Smooth muscle cell (in vitro differentiated cells): ENCODE measurements at regions not wholly inside any gene's neighbourhood (a gene's known extent, or its start where the extent isn't known, plus 50 kb on each side); places are given as distances from the start of the nearest gene placed in this dataset.

Source experiments
- DNase-seq: peaks from one replicate; lab custom pipeline; 2025; ENCODE audit not compliant: unreplicated experiment; lab: John Stamatoyannopoulos, UW
- H2AFZ ChIP-seq: fragments of 200-600 bp; sonication (generic); 2 replicates; pipeline ENCODE4 v1.6.0; 2016; ENCODE audit warnings: antibody characterized with exemption, low read depth, mild to moderate bottlenecking
- H3F3A ChIP-seq: fragments of 200-600 bp; sonication (generic); 2 replicates; pipeline ENCODE4 v1.6.0; 2017; ENCODE audit warnings: antibody characterized with exemption, low read depth
- H3K27ac ChIP-seq: fragments of 200-600 bp; sonication (generic); 2 replicates; pipeline ENCODE4 v1.5.1; 2016; ENCODE audit warnings: low read depth, mild to moderate bottlenecking
- H3K27me3 ChIP-seq: fragments of 200-600 bp; sonication (generic); 2 replicates; pipeline ENCODE4 v1.6.1; 2016; ENCODE audit warnings: low read depth, mild to moderate bottlenecking
- H3K36me3 ChIP-seq: fragments of 200-600 bp; sonication (generic); 2 replicates; pipeline ENCODE4 v1.5.1; 2016; ENCODE audit warnings: low read depth
- H3K4me1 ChIP-seq: fragments of 200-600 bp; sonication (generic); 2 replicates; pipeline ENCODE4 v1.5.1; 2016; ENCODE audit warnings: low read depth
- H3K4me2 ChIP-seq: fragments of 200-600 bp; sonication (generic); 2 replicates; pipeline ENCODE4 v1.6.0; 2016; ENCODE audit warnings: mild to moderate bottlenecking
- H3K4me3 ChIP-seq: fragments of 200-600 bp; sonication (generic); 2 replicates; pipeline ENCODE4 v1.5.1; 2016; ENCODE audit warnings: mild to moderate bottlenecking
- H3K79me2 ChIP-seq: fragments of 200-600 bp; sonication (generic); 2 replicates; pipeline ENCODE4 v1.6.0; 2016; ENCODE audit warnings: low read depth, mild to moderate bottlenecking
- H3K9ac ChIP-seq: fragments of 200-600 bp; sonication (generic); 2 replicates; pipeline ENCODE4 v1.6.0; 2016; ENCODE audit warnings: low read depth
- H3K9me3 ChIP-seq: fragments of 200-600 bp; sonication (generic); replicated peaks from 2 replicates; pipeline ENCODE4 v1.5.1; 2016; ENCODE audit warnings: low read depth
- H4K20me1 ChIP-seq: fragments of 200-600 bp; sonication (generic); 2 replicates; pipeline ENCODE4 v1.6.0; 2016; ENCODE audit warnings: low read depth
- CTCF ChIP-seq: fragments of 200-600 bp; sonication (generic); IDR thresholded peaks from 2 replicates; pipeline ENCODE4 v1.5.1; 2017; ENCODE audit warnings: borderline replicate concordance, mild to moderate bottlenecking, antibody characterized with exemption; ENCODE audit not compliant: insufficient read depth, poor library complexity, severe bottlenecking
- WGBS: methylation state at CpG from one replicate; pipeline ENCODE4 v1.1.7; 2016; ENCODE audit warnings: low lambda C conversion rate; 5-methylcytosine and 5-hydroxymethylcytosine counted together

GRCh38 chr13:104074326-104074725 lies 1008.1 kb upstream of the SLC10A2 start:
- Histone ChIP-seq H3K27ac (no peak overlapping the region), H3K4me1 (no peaks in the 10 kb centered on the region), H3K4me2 (no peak overlapping the region), H3K9me3 (peaks cover 5% of the 10 kb centered on the region), H2AFZ (no peak overlapping the region), H3K36me3 (no peaks in the 10 kb centered on the region), H4K20me1 (no peaks in the 10 kb centered on the region), H3K27me3 (no peaks in the 10 kb centered on the region), H3K79me2 (no peaks in the 10 kb centered on the region), H3F3A (no peaks in the 10 kb centered on the region), H3K4me3 (no peak overlapping the region), H3K9ac (no peak overlapping the region)
- TF ChIP-seq CTCF = no peak
- DNase-seq = no peak
- 88% methylated on average over 2 of the region's 2 CpGs for WGBS

- Histone ChIP-seq H3K9ac (no peak overlapping the region), H3K36me3 (no peaks in the 10 kb centered on the region), H3K4me3 (no peak overlapping the region), H2AFZ (no peak overlapping the region), H3K79me2 (no peaks in the 10 kb centered on the region), H3K4me2 (no peak overlapping the region), H3K4me1 (no peaks in the 10 kb centered on the region), H3F3A (no peaks in the 10 kb centered on the region), H4K20me1 (no peaks in the 10 kb centered on the region), H3K9me3 (no peaks in the 10 kb centered on the region), H3K27ac (no peak overlapping the region), H3K27me3 (no peaks in the 10 kb centered on the region)
- WGBS = 91% methylated on average over 2 of the region's 2 CpGs
- DNase-seq = no peak
- no peak for TF ChIP-seq CTCF
Observed at GRCh38 chr13:104071806-104072205, 1005.6 kb upstream of the SLC10A2 start.

GRCh38 chr13:104065328-104065727 lies 999.1 kb upstream of the SLC10A2 start:
- Histone ChIP-seq H4K20me1 (no peaks in the 10 kb centered on the region), H3K36me3 (no peaks in the 10 kb centered on the region), H3K4me2 (no peak overlapping the region), H3K27ac (no peak overlapping the region), H3K9ac (no peak overlapping the region), H3F3A (no peaks in the 10 kb centered on the region), H3K9me3 (no peaks in the 10 kb centered on the region), H3K27me3 (no peaks in the 10 kb centered on the region), H3K4me1 (no peaks in the 10 kb centered on the region), H2AFZ (no peak overlapping the region), H3K79me2 (no peaks in the 10 kb centered on the region), H3K4me3 (no peak overlapping the region)
- 87% methylated on average over 2 of the region's 2 CpGs for WGBS
- no peak for DNase-seq
- TF ChIP-seq CTCF = no peak

GRCh38 chr13:104057861-104058260 lies 991.6 kb upstream of the SLC10A2 start:
- Histone ChIP-seq H3K4me1 (no peaks in the 10 kb centered on the region), H3K27me3 (no peaks in the 10 kb centered on the region), H2AFZ (no peak overlapping the region), H3K9me3 (no peaks in the 10 kb centered on the region), H3K79me2 (no peaks in the 10 kb centered on the region), H3K36me3 (no peaks in the 10 kb centered on the region), H3K27ac (no peak overlapping the region), H3K4me2 (peak overlapping the region; percentile 12), H3K4me3 (no peak overlapping the region), H3K9ac (no peak overlapping the region), H4K20me1 (no peaks in the 10 kb centered on the region), H3F3A (no peaks in the 10 kb centered on the region)
- DNase-seq = no peak
- WGBS = 61% methylated on average over 4 of the region's 4 CpGs
- TF ChIP-seq CTCF = no peak
